Stimulated activated naive CD4-positive, alpha-beta T cell (primary cell): ENCODE measurements at regions not wholly inside any gene's neighbourhood (a gene's known extent, or its start where the extent isn't known, plus 50 kb on each side); places are given as distances from the start of the nearest gene placed in this dataset.
"Not testable (repeated sequence)": the region's sequence is repeated elsewhere in the genome, so short reads cannot be mapped to it uniquely, and the experiment has no call there.

ENCODE experiments used
- DNase-seq, 6 experiments: peaks; one replicate each; lab custom pipeline; 2025; lab: John Stamatoyannopoulos, UW

DNA sequence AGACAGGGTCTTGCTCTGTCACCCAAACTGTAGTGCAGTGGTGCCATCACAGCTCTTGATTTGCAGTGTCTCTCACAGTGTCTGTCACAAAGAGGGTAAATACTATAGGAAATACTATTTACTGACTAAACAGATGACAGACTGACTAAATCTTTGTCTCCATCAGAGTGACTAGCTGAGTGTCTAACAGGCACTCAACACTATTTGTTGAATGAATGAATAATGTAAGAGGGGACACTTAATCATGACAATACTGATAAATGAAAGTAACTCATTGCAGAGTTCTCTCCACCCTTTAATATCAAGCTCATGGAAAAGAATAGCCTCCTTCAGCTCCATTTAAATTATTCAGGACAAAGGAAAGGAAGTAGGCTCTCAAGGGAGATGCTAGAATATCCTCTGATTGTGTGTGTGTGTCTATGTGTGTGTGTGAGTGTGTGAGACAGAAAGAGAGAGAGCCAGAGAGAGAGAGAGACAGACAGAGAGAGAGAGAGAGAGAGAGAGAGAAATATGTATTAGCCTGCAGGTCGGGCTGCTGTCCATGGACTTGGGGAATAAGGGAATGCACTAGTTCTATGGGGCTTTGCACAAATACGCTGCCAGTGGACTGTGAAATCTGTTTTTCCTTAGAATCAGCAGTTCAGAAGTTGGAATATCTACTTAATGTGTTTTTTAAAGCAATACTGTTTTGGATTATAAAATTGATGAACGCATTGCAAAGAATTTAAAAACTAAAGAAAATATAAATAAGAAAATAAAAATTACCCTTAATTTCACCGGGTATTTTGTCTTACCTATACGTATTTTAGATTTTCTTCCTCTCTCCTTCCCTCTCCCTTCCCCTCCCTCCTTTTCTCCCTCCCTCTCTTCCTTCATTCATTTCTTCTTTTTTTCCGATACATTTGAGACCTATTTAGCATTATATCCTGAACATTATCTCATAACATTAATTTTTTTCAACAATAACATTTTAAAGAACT lies 132.9 kb upstream of the LRIG1 start:
- no peak for DNase-seq

DNA sequence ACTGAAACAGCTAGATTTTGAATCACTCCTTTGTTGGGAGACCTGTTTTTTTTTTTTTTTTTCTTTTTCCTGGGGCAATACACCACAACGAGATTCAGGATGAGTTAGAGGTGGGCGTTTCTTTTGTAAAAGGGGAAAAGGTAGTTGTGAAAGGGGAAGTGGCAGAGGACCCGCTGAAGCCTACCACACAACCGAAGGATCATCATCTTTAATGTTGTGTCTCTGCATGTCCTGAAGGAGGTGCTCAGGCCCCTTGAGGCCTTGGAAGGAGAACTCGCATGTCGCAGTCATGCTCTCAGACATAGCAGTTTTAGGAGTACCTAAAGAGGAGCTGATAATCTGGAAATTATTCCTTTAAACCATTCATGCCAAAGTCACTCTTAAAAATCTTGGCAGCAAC lies 137.9 kb upstream of the LRIG1 start:
- no peak for DNase-seq

DNA sequence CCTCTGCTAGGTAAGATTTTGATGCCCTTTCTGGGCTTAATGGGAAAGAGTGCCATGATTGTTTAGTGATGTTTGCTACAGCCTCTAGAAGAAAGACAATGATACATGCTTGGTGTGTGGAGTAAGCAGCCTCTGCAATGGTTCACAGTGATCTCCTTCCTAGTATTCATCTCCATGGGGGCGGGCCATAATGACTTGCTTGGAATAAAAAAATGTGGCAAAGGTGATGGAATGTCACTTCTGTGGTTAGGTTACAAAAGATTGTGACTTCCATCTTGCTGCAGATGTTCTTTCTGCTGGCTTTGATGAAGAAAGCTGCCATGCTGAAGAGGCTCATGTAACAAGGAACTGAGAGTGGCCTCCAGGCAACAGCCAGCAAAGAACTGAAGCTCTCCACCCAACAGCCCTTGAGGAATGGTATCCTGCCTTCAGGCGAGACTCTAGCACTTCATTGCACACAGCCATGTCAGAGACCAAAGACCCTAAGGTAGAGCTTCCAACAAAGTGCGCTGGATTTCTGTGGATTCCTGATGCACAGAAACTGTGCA lies 139.1 kb upstream of the LRIG1 start:
- DNase-seq: no peak

DNA sequence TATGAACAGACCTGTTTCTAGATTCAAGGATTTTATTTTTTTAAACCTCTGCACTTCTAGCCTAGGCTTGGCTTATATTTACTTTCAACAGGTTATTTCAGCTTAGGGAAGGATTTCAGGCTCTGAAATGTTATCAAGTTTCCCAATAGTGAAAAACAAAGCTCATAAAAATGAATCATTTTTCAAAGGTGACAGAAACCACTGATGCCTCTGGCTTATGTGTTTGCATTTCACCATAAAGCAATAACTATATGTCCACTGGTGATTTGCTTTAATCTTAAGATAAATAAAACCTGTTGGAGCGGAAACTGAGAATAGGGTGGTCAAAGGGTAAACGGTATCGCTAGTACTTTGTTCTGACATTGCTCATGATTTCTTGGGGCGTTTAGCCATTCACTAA lies 141.2 kb upstream of the LRIG1 start:
- DNase-seq: no peak

DNA sequence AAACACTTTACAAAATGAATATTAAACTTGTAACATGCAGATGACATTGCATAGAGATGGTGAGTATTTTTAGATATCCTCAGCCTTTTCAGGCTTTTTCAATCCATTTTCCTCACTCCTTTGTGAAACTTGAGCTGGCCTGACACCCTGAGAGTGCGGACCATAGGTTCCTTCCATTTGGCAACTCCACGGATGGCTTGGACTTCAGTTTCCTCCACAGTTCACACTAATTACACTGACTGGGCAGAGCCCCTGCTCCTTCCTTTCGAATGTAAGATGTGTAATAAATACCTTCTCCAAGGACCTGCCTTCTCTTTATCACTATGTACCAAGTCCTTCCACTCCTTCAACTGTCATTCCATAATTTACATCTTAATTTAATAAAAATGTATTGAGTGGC lies 141.7 kb upstream of the LRIG1 start:
- no peak for DNase-seq

DNA sequence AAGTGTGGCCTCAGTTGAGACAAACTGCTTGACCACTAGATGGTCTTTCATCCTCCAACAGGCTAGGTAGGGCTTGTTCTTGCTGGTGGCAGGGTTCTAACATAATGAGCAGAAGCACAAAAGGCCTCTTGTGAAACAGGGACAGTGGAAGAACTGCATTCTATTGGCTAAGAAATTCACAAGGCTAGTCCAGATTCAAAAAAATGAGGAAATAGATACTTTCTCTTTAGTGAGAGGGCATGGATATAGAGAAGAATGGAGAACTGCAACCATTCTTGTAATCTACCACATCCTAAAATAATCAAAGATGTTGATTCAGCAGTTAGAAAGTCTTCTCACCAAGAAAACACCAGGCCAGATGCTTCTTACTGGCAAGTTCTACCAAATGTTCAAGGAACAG lies 143.7 kb upstream of the LRIG1 start:
- no peak for DNase-seq

DNA sequence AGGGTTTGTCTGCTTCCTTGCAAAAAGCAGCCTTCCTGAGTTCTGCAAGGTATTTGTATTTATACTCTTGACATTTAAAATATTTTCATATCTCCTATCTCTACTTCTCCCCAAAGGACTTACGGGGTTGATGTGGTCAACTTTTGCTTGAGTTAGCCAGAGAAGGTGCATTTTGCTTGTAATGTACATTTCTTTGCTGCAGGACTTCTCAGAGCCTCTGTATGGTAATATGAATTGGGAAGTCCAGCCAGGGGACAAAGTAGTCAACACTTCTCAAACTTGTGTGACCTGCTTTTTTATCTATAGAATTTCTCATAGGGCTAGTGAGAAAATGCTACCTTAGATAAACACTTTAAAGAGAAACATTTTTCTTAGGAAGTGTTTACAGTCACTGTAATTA lies 148.2 kb upstream of the LRIG1 start:
- DNase-seq: no peak

DNA sequence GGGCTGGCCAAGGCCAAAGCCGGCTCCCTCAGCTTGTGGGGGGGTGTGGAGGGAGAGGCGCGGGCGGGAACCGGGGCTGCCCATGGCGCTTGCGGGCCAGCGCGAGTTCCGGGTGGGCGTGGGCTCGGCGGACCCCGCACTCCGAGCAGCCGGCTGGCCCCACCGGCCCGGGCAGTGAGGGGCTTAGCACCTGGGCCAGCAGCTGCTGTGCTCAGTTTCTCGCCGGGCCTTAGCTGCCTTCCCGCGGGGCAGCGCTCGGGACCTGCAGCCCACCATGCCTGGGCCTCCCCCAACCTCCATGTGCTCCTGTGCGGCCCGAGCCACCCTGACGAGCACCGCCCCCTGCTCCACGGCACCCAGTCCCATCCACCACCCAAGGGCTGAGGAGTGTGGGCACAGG lies 150.7 kb upstream of the LRIG1 start:
- not testable (repeated sequence) for DNase-seq

DNA sequence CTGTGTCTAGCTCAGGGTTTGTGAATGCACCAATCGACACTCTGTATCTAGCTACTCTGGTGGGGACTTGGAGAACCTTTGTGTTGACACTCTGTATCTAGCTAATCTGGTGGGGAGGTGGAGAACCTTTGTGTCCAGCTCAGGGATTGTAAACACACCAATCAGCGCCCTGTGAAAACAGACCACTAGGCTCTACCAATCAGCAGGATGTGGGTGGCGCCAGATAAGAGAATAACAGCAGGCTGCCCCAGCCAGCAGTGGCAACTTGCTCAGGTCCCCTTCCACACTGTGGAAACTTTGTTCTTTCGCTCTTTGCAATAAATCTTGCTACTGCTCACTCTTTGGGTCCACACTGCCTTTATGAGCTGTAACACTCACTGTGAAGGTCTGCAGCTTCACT lies 151.3 kb upstream of the LRIG1 start:
- not testable (repeated sequence) for DNase-seq

DNA sequence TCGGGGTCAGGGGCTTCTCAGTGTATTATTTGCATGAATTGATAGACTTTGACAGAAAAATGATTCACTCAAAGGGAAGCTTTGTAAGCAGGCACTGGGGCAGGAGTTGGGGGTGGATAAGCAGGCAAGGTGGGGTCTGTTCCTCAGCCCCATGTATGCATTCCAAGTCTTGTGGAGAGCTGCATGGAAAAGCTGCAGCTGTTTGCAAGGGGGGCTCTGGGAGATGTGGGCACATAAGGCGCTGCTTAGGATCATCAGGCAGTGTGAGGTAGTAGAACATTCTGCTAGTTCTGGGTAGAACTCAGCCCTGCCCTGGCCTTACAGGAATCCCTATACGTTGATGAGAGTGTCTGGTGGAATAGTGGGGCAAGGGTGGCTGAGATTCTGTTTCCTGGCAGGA lies 154.2 kb upstream of the LRIG1 start:
- no peak for DNase-seq

DNA sequence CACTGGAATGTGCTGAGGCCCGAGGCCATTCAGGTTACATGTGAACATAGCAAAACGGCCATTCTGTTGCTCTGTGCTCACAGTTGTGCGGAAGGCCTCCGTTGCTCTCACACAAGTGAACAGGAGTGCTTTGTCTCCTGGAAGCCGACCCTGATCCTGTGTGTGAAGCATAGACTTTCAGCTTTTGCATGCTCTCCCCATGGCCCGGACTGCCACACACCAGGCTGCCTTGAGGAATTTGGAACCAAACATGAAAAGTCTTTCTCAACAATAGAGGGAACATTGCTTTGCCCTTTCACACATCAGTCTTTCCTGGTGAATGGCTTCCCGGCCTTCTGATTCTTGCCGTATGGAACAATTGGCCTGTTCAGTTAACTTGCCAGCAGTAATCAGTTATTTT lies 154.8 kb upstream of the LRIG1 start:
- no peak for DNase-seq

DNA sequence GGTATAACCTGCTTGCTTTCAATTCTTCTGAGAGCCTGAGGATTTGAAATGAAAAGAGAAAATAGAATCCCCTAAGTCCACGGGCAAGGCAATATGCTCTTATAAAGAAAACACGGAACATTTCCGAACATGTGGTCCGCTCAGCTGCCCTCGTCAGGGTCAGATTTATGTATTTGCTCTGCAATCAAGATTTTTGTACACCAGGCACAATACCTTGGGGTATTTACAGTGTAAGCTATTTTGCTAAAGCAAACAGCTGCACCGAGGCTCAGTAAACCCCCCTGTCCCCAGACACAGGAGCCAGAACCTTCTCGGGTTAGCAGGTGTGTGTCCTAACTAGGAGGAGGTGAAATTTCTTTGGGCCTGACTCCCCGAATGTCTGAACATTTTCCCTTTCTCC lies 155.8 kb upstream of the LRIG1 start:
- DNase-seq: no peak

DNA sequence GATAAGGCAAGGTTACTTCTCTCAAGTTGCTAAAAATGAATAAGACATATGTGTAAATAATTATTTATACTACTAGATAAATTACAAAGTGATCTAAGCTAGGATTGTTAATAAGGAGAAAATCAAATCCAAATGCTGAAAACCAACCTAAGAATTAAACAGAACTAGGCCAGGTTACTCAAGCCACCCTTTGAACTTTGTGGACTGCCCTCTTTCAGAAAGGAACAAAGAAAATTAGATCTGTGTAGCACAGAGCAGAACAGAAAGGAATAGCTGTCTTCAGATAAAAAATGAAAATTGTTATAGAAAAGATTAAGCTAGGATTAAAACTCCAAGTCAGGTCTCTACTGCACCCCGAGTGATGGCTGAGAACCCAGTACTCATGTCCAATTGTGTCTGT lies 158.2 kb upstream of the LRIG1 start:
- DNase-seq: no peak

DNA sequence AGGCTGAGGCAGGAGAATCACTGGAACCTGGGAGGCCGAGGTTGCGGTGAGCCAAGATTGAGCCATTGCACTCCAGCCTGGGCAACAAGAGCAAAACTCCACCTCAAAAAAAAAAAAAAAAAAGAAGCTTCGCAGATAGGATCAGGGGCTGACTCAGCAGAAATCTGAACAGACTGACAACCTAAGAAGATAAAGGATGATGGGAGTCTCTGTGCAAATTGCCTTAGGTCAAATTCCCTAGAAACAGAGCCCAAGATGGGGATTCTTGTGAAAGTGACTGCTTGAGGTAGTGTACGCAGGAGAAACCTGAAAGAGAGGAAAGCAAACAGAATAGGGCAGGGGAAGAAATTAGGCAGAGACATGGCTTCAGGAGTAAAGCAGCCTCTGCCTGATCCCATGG lies 160.8 kb upstream of the LRIG1 start:
- no peak for DNase-seq

DNA sequence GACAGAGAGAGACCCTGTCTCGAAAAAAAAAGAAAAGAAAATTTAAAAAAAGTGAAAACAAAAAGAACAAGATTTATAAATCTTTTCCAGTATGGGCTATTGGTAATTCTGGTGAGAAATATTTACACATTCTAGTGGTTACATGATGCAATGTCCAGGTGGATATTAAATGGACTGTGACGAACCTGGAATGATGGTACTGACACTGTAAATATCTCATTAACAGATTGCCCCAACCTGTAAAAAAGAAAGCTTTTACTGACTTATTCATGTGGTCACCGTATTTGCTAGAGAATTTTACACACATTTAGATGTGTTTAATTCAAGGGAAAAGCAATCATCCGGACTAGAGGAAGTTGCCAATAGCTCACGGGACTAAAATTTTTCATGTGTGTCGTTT lies 162.1 kb upstream of the LRIG1 start:
- no peak for DNase-seq

DNA sequence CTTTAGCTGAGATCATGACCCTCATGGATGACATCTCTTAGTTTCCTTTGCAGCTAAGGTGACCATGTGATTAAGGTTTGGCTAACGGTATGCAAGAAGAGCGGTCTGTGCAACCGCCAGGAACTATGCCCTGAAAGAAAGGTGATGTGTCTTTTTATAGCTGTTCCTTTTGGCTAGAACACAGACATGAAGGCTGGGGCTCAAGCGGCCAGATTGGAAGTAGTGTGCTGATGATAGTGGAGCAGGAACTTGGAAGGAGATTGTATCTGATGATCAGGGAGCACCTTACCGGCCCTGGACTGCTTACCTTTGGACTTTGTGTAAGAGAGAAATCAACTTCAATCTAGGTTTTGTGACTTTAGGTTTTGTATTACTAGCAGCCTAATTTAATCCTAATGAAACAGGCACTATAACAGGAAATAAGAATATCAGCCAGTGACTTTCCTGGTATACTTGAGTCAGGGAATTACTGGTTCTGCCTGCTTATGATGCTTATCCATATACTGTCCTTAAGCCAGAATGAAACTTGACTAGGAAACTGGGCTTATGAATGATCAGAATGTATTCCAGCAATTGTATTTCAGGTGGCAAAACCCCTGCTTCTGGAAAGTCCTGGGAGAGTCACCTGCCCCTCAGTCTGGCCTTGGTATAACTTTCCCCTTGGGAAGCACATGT lies 164.3 kb upstream of the LRIG1 start:
- DNase-seq: no peak

DNA sequence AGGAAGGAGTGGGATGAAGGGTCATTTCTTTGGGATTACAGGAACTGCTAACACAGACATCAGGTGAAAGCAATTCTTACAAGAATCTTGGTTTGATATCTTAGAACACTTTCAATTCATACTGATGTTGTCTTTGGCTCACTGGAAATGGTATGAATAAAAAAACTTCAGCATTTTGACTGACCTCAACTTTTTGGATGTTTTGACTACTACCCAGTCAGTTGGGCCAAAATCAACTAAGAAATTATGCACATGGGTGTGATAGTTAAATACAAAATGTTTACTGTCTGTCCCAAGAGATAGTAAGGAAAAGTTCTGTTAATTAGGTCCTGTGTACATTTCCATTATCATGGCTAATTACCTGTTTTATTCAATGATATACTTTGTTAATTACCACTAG lies 165.5 kb upstream of the LRIG1 start:
- no peak for DNase-seq

DNA sequence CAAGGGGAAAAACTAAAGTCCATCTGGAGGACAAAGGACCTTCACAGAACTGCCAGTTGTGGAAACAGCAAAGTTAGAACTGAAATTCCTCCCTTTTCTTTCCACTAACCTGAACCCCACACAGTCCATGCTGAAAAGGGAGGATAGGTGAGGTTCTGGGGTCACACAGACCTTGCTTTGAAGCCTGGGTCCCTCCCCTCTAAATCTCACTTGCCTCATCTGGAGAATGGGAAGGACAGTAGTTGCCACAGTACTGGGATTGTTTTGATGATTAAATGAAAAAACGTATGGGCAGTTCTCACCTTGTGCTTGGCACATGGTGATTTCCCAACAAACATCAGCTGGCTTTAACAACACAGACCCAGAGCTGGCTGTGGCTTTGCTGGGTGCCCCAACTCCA lies 166.4 kb upstream of the LRIG1 start:
- DNase-seq: no peak

DNA sequence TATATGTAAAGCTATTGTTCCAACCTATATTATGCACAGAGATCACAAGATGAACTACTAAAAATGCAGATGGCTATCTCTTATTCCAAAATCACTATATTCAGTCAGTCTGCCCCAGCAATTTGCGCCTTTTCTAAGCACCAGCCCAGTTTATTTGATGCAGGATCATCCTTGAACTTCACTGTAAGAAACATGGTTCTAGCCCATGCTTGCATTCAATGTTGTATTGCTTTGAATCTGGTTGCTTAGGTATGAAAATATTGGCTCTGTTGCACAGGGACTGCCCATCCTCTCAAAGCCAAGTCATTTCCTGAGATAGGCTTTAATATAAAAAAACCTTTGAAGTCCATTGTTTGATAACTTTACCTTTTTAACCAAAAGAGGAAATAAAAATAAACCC lies 170.5 kb upstream of the LRIG1 start:
- DNase-seq: no peak

DNA sequence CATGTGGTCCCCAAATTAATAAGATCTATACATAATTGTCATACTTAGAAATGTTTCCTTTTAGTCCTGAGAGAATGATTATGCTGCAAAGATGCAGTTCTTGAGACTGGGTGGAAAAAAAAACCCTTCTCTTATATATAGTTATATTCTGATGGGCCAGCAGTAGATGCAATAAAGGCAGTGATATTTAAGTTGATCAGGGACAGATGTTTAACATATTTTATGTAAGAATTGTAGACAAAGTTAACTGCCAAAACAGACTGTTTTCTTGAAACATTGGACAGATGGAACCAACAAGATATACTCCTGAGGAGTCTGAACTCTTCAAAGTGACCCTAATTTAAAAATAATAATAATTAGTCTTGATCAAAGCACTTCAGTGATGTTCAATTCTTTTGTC lies 172.0 kb upstream of the LRIG1 start:
- no peak for DNase-seq

DNA sequence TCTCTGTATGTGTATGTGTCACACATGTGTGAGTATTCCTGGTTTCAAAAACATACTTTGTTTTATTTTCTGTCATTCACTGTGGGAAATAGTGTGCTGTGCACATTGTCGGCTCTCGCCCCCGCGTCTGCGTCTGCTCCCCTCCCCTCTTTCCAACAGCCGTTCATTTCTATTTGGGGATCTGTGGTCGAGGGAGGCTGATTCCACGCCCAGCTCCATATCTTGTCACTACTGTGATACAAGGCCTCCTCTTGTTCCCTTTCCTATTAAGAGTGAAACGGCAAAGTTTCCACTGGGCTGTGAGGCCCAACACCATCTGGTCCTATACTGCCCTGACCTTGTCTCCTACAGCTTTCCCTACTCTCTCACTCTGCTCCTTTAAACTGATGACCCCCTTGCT lies 172.5 kb upstream of the LRIG1 start:
- no peak for DNase-seq

DNA sequence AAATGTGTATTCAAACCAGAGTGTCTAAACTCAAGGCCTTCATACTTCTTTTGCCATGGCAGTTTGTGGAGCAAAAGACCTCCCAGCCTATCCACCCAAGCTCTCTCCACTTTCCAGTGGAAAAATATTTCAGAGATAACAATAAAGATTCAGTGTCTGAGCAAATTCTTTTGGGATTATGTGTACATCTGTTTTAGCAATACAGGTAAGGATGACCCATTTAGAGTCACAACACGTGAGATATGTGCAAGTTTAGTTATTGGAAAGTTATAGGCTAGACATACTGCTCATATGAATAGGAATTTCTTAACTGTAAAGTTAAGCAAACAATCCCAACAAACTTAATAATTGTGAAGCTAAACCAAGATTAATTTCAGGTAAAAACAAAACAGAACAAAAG lies 174.5 kb upstream of the LRIG1 start:
- DNase-seq: no peak

DNA sequence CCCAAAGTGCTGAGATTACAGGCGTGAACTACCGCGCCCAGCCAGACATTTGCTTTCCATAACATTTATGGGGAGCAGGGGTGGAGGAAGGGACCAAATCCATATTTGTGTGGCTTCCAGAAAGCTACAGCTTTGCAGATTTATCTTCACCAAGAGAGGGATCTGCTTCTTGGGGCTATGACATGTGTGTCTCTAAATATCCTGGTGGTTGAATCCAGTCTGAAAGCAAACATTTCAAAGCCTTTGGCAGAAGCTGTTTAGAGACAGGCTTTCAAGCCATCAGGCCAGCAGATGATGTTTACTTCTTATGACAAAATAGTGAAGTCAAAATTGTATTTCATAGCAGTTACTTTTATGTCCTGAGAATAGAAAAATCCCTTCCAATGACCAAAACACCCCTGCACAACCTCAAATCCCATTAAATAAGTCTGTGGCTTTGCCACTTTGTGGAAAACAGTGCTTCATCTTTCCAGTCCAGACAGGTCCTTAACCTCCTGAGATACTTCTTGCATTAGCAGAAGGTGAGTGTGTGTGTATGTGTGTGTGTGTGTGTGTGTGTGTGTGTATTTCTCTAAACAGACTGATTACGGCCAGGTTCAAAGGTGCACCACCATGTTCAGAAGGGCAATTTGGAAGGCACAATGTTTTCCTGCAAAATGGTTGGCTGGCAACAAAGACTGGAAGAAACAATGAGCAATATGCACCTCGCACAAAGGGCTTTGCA lies 191.4 kb upstream of the LRIG1 start:
- DNase-seq: no peak
